HG03565 (cell line): ENCODE measurements at regions not wholly inside any gene's neighbourhood (a gene's known extent, or its start where the extent isn't known, plus 50 kb on each side); places are given as distances from the start of the nearest gene placed in this dataset.
"Not testable (repeated sequence)": the region's sequence is repeated elsewhere in the genome, so short reads cannot be mapped to it uniquely, and the experiment has no call there.

Experiments
- ATAC-seq: cut with Tn5 transposase; IDR thresholded peaks from one replicate; pipeline ENCODE4 v1.9.1; 2021; ENCODE audit warnings: mild to moderate bottlenecking, moderate library complexity; ENCODE audit not compliant: unreplicated experiment

- not testable (repeated sequence) for ATAC-seq
Observed at GRCh38 chr15:30688684-30689083, 62.8 kb downstream of the ARHGAP11B start.

GRCh38 chr15:30690153-30690552 is 64.2 kb downstream of the ARHGAP11B start:
- not testable (repeated sequence) for ATAC-seq

- ATAC-seq = not testable (repeated sequence)
Observed at GRCh38 chr15:30695811-30696210, 69.9 kb downstream of the ARHGAP11B start.

- peak; percentile 55 for ATAC-seq
Observed at GRCh38 chr15:30696439-30697314, 70.7 kb downstream of the ARHGAP11B start.

GRCh38 chr15:30697315-30697685 is 71.4 kb downstream of the ARHGAP11B start:
- peak; percentile 67 for ATAC-seq

GRCh38 chr15:30700006-30700597 is 74.2 kb downstream of the ARHGAP11B start:
- ATAC-seq = not testable (repeated sequence)

GRCh38 chr15:30707976-30708685 is 82.2 kb downstream of the ARHGAP11B start:
- ATAC-seq = not testable (repeated sequence)

- not testable (repeated sequence) for ATAC-seq
Observed at GRCh38 chr15:30708809-30709208, 82.9 kb downstream of the ARHGAP11B start.

GRCh38 chr15:30718038-30718643 is 92.2 kb downstream of the ARHGAP11B start:
- ATAC-seq = not testable (repeated sequence)

GRCh38 chr15:30719363-30719762 is 93.4 kb downstream of the ARHGAP11B start:
- ATAC-seq = not testable (repeated sequence)

GRCh38 chr15:30720825-30721224 is 94.9 kb downstream of the ARHGAP11B start:
- not testable (repeated sequence) for ATAC-seq

GRCh38 chr15:30721529-30721928 is 95.6 kb downstream of the ARHGAP11B start:
- ATAC-seq = not testable (repeated sequence)

GRCh38 chr15:30723540-30724175 is 97.7 kb downstream of the ARHGAP11B start:
- ATAC-seq = not testable (repeated sequence)

- not testable (repeated sequence) for ATAC-seq
Observed at GRCh38 chr15:30729880-30730590, 104.1 kb downstream of the ARHGAP11B start.

GRCh38 chr15:30730633-30731032 is 104.7 kb downstream of the ARHGAP11B start:
- ATAC-seq = not testable (repeated sequence)

GRCh38 chr15:30732100-30732499 is 106.2 kb downstream of the ARHGAP11B start:
- ATAC-seq = not testable (repeated sequence)

- ATAC-seq = not testable (repeated sequence)
Observed at GRCh38 chr15:30735884-30736564, 110.1 kb downstream of the ARHGAP11B start.

- not testable (repeated sequence) for ATAC-seq
Observed at GRCh38 chr15:30742796-30743195, 116.9 kb downstream of the ARHGAP11B start.

GRCh38 chr15:30749048-30749447 is 123.1 kb downstream of the ARHGAP11B start:
- not testable (repeated sequence) for ATAC-seq
